ENCODE measurements at regions not wholly inside any gene's neighbourhood (a gene's known extent, or its start where the extent isn't known, plus 50 kb on each side); places are given as distances from the start of the nearest gene placed in this dataset.

GRCh38 chr15:94028121-94028520 is 203.2 kb upstream of the MCTP2 start:
- no peaks in the 10 kb centered on the region for H3K4me1 ChIP-seq (replicated peaks in 1 of 2; ENCODE audit: control insufficient read depth in 2 of 2, insufficient read depth in 2 of 2, low read length in 2 of 2)
- BruUV-seq (replicated peaks) = no TSS peak
- no peaks in the 10 kb centered on the region for H4K20me1 ChIP-seq (replicated peaks; ENCODE audit: control insufficient read depth, insufficient read depth, low read length)
- ChIA-PET CTCF (ENCODE audit: low intra/inter-chr PET ratio) (no interaction called here), POLR2A (no interaction called here)
- no peak overlapping the region for H3K4me3 ChIP-seq
- H2AFZ ChIP-seq (ENCODE audit: low read depth, low read length) = no peak overlapping the region
- no peak for FAIRE-seq
- DNase-seq (ENCODE audit: extremely low read depth in 1 of 4, low spot score in 3 of 4) = no peak
- no peak for ATAC-seq
- no peaks in the 10 kb centered on the region for H3K9me1 ChIP-seq (ENCODE audit: control insufficient read depth, insufficient read depth, low read length)
- intact Hi-C loops (cut with micrococcal nuclease) = no loop called here
- in situ Hi-C loops (cut with MboI) = no loop called here
- no peak overlapping the region for H3K9ac ChIP-seq (ENCODE audit: insufficient read depth in 1 of 2, low read depth in 2 of 2, low read length in 2 of 2)
- no peak overlapping the region for H3K27ac ChIP-seq (ENCODE audit: extremely low read depth, low read depth, low read length)
- no peak overlapping the region for H3K4me2 ChIP-seq (ENCODE audit: insufficient read depth, low read length)
- 5% methylated on average over 3 of the region's 3 CpGs for WGBS (ENCODE audit: insufficient coverage, low coverage, missing lambda C conversion rate)
- no peaks in the 10 kb centered on the region for H3K79me2 ChIP-seq (ENCODE audit: control insufficient read depth, insufficient read depth, low read length)
- H3K27me3 ChIP-seq (ENCODE audit: control insufficient read depth in 2 of 2, insufficient read depth in 2 of 2, low read length in 2 of 2) = no peaks in the 10 kb centered on the region
- H3K36me3 ChIP-seq (ENCODE audit: control insufficient read depth, insufficient read depth, low read length) = no peaks in the 10 kb centered on the region
- H3K9me3 ChIP-seq (replicated peaks; ENCODE audit: control insufficient read depth, insufficient read depth, low read depth, low read length) = no peaks in the 10 kb centered on the region; the same call in 1 of the 2 replicates
- TF ChIP-seq ZNF133 (CRISPR knock-in tag; IDR thresholded peaks at IDR 0.05) = no peak
- no peak for TF ChIP-seq CREBBP (IDR thresholded peaks at IDR 0.05; ENCODE audit: low read depth, low read length)
- no peak for TF ChIP-seq CHAMP1 (IDR thresholded peaks at IDR 0.05)
- TF ChIP-seq ZNF311 (CRISPR knock-in tag; IDR thresholded peaks at IDR 0.05) = no peak
- no peak for TF ChIP-seq SETDB1 (IDR thresholded peaks at IDR 0.05; ENCODE audit: low read length)
- TF ChIP-seq HCFC1 (IDR thresholded peaks at IDR 0.05; ENCODE audit: low read depth, low read length) = no peak
- TF ChIP-seq HNRNPK (IDR thresholded peaks at IDR 0.05; ENCODE audit: low read depth, low read length, poor library complexity, severe bottlenecking) = no peak
- TF ChIP-seq SLC30A9 (CRISPR knock-in tag; IDR thresholded peaks at IDR 0.05) = no peak
- TF ChIP-seq STAT5B (CRISPR knock-in tag; IDR thresholded peaks at IDR 0.05) = no peak
- no peak for TF ChIP-seq RREB1 (CRISPR knock-in tag; IDR thresholded peaks at IDR 0.05)
- no peak for TF ChIP-seq DDX20 (tag; IDR thresholded peaks at IDR 0.05; ENCODE audit: low read depth)
- TF ChIP-seq ZNF583 (CRISPR knock-in tag; IDR thresholded peaks at IDR 0.05) = no peak
- TF ChIP-seq CREB3L1 (IDR thresholded peaks at IDR 0.05; ENCODE audit: borderline replicate concordance, low read depth) = no peak
- TF ChIP-seq POLR3G (IDR thresholded peaks at IDR 0.05; ENCODE audit: extremely low read depth, insufficient read length, insufficient replicate concordance) = no peak

All from K562 (cell line).